Activated CD4-positive, alpha-beta T cell treated with anti-CD3 and anti-CD28 coated beads, Interleukin-2, amount 10 ng/mL, durations not matched to agents 24 days and 14 days (primary cell): ENCODE measurements at regions not wholly inside any gene's neighbourhood (a gene's known extent, or its start where the extent isn't known, plus 50 kb on each side); places are given as distances from the start of the nearest gene placed in this dataset.
"Not testable (repeated sequence)": the region's sequence is repeated elsewhere in the genome, so short reads cannot be mapped to it uniquely, and the experiment has no call there.

Source experiments
- DNase-seq: peaks from one replicate; pipeline ENCODE4 v3.0.0; 2022
- H3K27ac Mint-ChIP-seq: one replicate; pipeline ENCODE4 v1.8.0; 2022; ENCODE audit warnings: mild to moderate bottlenecking, mixed read lengths
- H3K27me3 Mint-ChIP-seq: one replicate; pipeline ENCODE4 v1.8.0; 2022; ENCODE audit warnings: mixed read lengths
- H3K36me3 Mint-ChIP-seq: one replicate; pipeline ENCODE4 v1.8.0; 2022; ENCODE audit warnings: low read depth, mild to moderate bottlenecking, mixed read lengths
- H3K4me1 Mint-ChIP-seq: one replicate; pipeline ENCODE4 v1.8.0; 2021; ENCODE audit warnings: mixed read lengths
- H3K4me3 Mint-ChIP-seq: one replicate; pipeline ENCODE4 v1.8.0; 2022; ENCODE audit warnings: mild to moderate bottlenecking, moderate library complexity, mixed read lengths
- H3K9me3 Mint-ChIP-seq: one replicate; pipeline ENCODE4 v1.8.0; 2021; ENCODE audit warnings: mixed read lengths
- intact Hi-C: fragments of 100-400 bp; cut with micrococcal nuclease; formaldehyde crosslinking; loops from one replicate; pipeline ENCODE4 v1.15.1; 2023

DNA sequence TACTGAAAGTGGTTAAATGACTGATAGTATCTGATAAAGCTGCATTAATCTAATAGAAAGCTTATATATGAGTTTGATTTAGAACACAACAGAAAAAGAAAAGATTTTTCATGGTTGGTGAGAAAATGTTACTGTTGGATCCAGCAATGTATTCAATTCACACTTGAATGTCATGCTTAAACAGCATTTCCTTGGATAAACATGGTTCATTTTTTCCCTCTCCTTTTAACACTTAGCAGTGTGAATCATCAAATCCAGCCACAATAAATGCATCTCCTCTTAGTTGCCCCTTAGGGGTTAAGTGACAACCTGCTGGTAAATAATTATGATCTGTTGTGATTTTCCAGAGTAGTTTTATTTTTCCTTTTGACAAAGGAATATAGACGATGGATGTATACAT is 74.9 kb upstream of the GRIP1 start:
- Mint-ChIP-seq H3K27me3 (peaks cover 22% of the 10 kb centered on the region), H3K9me3 (no peaks in the 10 kb centered on the region), H3K4me1 (no peaks in the 10 kb centered on the region), H3K27ac (no peak overlapping the region), H3K36me3 (no peaks in the 10 kb centered on the region), H3K4me3 (no peak overlapping the region)
- no peak for DNase-seq
- intact Hi-C loops = no loop called here

DNA sequence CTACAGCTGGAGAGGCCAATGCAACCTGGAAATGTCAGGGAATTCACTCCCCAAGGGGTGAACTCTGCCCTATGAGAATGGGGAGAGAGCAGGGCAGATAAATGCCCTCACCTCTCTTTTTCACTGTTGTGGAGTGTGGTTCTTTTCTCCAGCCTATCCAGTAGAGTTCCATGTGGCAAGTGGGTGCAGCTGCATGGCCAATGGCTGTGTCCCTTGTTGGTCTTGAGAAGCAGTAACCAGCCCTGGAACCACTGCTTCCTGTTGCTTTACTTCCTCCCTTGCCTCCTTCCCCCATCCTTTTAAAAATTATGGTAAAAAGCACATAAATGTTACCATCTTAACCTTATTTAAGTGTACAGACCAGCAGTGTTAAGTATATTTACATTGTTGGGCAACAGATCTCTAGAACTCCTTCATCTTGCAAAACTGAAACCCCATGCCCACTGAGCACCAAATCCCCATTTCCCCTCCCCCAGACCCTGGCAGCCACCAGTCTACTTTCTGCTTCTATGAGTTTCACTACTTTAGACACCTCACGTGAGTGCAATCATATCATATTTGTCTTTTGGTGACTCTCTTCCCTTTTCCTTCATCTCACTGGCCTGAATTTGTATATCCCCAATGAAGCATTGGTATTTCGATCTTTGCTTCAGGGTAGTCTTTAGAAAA is 77.0 kb upstream of the GRIP1 start:
- Mint-ChIP-seq H3K27me3 (peaks cover 19% of the 10 kb centered on the region), H3K4me3 (no peak overlapping the region), H3K27ac (no peak overlapping the region), H3K4me1 (no peaks in the 10 kb centered on the region), H3K36me3 (no peaks in the 10 kb centered on the region), H3K9me3 (no peaks in the 10 kb centered on the region)
- DNase-seq = no peak
- intact Hi-C loops = no loop called here

GRCh38 chr12:66756631-66757030 is 77.8 kb upstream of the GRIP1 start:
- no peak overlapping the region for H3K4me3 Mint-ChIP-seq
- intact Hi-C loops = no loop called here
- H3K4me1 Mint-ChIP-seq = no peaks in the 10 kb centered on the region
- H3K27me3 Mint-ChIP-seq = peaks cover 19% of the 10 kb centered on the region
- DNase-seq = no peak
- H3K9me3 Mint-ChIP-seq = no peaks in the 10 kb centered on the region
- H3K36me3 Mint-ChIP-seq = no peaks in the 10 kb centered on the region
- H3K27ac Mint-ChIP-seq = no peak overlapping the region

- intact Hi-C loops, H3K9me3 Mint-ChIP-seq, H3K27ac Mint-ChIP-seq, H3K36me3 Mint-ChIP-seq, DNase-seq, H3K4me1 Mint-ChIP-seq, H3K4me3 Mint-ChIP-seq: not testable (repeated sequence)
- peaks cover 11% of the 10 kb centered on the region for H3K27me3 Mint-ChIP-seq
Observed at GRCh38 chr12:66760122-66760521, 81.2 kb upstream of the GRIP1 start.

- no peak for DNase-seq
- H3K27me3 Mint-ChIP-seq = peaks cover 12% of the 10 kb centered on the region
- no peaks in the 10 kb centered on the region for H3K9me3 Mint-ChIP-seq
- no peaks in the 10 kb centered on the region for H3K36me3 Mint-ChIP-seq
- intact Hi-C loops = no loop called here
- H3K4me1 Mint-ChIP-seq = peaks cover 9% of the 10 kb centered on the region
- H3K4me3 Mint-ChIP-seq = no peak overlapping the region
- H3K27ac Mint-ChIP-seq = no peak overlapping the region
Observed at GRCh38 chr12:66763467-66763866, 84.6 kb upstream of the GRIP1 start.

DNA sequence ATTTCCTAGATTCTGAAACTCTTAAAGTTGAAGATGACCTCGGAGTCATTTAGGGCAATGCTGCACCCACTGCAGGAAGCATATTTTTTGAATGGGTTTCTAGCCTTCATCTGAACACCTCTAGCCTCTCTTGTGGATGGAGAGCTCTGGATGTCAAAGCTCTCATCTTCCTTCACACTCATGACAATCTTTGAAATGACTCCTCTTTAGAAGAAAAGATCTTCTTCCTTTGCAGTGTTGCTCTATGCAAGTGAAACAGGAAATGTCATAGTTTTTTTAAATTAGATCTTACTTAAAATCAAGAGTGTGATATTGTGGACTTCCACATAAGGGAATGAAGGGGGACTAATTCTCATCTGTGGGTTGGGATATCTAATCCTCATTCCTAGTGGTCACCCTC is 86.3 kb upstream of the GRIP1 start:
- no peaks in the 10 kb centered on the region for H3K36me3 Mint-ChIP-seq
- H3K9me3 Mint-ChIP-seq = no peaks in the 10 kb centered on the region
- no peak overlapping the region for H3K4me3 Mint-ChIP-seq
- no peak overlapping the region for H3K27ac Mint-ChIP-seq
- intact Hi-C loops = no loop called here
- peaks cover 9% of the 10 kb centered on the region for H3K4me1 Mint-ChIP-seq
- no peak for DNase-seq
- H3K27me3 Mint-ChIP-seq = peaks cover 12% of the 10 kb centered on the region

DNA sequence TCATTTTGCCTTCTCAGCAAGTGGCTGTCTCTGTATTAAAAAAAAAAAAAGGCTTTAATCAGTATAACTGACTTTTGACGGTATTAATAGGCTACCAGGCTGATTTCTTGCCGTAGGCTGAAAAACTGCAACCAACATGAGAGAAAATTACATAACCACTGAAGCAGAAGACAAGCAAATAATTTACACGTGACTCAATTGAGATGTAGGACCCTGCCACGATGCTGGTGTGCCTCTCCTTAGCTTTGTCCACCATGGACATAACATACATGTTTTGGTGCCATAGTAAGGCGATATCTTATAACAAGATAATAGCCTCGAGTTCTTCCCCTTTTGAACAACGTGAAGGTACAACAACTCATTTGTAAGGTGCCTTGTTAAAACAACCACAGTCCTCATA is 88.7 kb upstream of the GRIP1 start:
- peaks cover 15% of the 10 kb centered on the region for H3K27me3 Mint-ChIP-seq
- H3K36me3 Mint-ChIP-seq = no peaks in the 10 kb centered on the region
- no peak overlapping the region for H3K27ac Mint-ChIP-seq
- H3K4me3 Mint-ChIP-seq = no peak overlapping the region
- DNase-seq = no peak
- intact Hi-C loops = no loop called here
- H3K4me1 Mint-ChIP-seq = peaks cover 9% of the 10 kb centered on the region
- no peaks in the 10 kb centered on the region for H3K9me3 Mint-ChIP-seq

GRCh38 chr12:66768293-66768692 is 89.4 kb upstream of the GRIP1 start:
- DNase-seq = no peak
- Mint-ChIP-seq H3K4me1 (peaks cover 9% of the 10 kb centered on the region), H3K9me3 (no peaks in the 10 kb centered on the region)

DNA sequence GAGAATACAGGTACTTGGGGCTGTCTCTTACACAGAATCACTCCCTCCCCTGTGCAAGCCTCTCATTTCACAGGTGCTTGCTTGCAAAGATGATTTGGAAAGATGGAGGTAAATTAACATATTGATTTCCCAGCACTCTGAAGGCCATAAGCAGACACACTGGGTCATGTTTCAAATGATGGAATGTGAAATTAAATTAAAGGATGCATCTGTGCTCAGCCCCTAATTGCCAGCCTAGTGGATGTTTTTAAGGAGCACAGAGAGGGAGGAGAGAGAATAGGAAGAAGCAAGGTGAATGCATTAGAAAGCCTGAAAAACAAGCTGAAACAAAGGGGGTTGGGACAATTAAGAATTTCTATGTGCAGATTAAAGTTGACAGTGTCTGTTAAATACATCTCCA is 96.1 kb upstream of the GRIP1 start:
- H3K27me3 Mint-ChIP-seq = peaks cover 40% of the 10 kb centered on the region
- intact Hi-C loops = no loop called here

More at GRCh38 chr12:66768293-66768692, 89.4 kb upstream of the GRIP1 start:
- H3K36me3 Mint-ChIP-seq = no peaks in the 10 kb centered on the region
- H3K4me3 Mint-ChIP-seq = no peak overlapping the region
- no peak overlapping the region for H3K27ac Mint-ChIP-seq
- intact Hi-C loops = no loop called here
- H3K27me3 Mint-ChIP-seq = peaks cover 22% of the 10 kb centered on the region

DNA sequence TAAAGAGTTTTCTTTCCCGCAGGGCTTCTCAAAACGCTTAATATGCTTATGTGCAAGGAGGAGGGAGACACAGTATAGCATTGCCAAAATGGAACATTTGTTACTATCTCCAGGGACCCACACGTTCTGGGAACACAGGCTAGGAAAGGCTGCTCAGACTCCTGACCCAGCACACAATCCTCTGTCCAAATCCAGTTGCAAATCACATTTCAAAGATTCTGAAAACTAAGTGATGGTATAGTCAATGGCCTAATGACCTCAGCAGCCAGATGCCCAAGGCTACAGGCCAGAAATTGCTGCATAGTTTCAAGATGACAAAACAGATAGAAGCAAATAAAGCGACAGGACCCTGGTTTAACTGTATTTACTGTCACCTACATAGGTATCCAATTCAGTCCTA is 97.0 kb upstream of the GRIP1 start:
- no peaks in the 10 kb centered on the region for H3K9me3 Mint-ChIP-seq
- no peak overlapping the region for H3K27ac Mint-ChIP-seq
- H3K4me1 Mint-ChIP-seq = peaks cover 9% of the 10 kb centered on the region
- peaks cover 47% of the 10 kb centered on the region for H3K27me3 Mint-ChIP-seq
- intact Hi-C loops = no loop called here
- H3K4me3 Mint-ChIP-seq = no peak overlapping the region
- no peak for DNase-seq
- no peaks in the 10 kb centered on the region for H3K36me3 Mint-ChIP-seq

More for the DNA sequence above, 96.1 kb upstream of the GRIP1 start:
- DNase-seq = no peak
- H3K4me1 Mint-ChIP-seq = peaks cover 9% of the 10 kb centered on the region
- no peaks in the 10 kb centered on the region for H3K36me3 Mint-ChIP-seq
- H3K9me3 Mint-ChIP-seq = no peaks in the 10 kb centered on the region
- H3K27ac Mint-ChIP-seq = no peak overlapping the region
- no peak overlapping the region for H3K4me3 Mint-ChIP-seq

- Mint-ChIP-seq H3K27me3 (peaks cover 49% of the 10 kb centered on the region), H3K36me3 (no peaks in the 10 kb centered on the region), H3K4me3 (peak overlapping the region; percentile 38), H3K27ac (no peak overlapping the region), H3K9me3 (no peaks in the 10 kb centered on the region), H3K4me1 (peaks cover 9% of the 10 kb centered on the region)
- intact Hi-C loops = no loop called here
- peak; percentile 88 for DNase-seq
Observed at GRCh38 chr12:66776974-66777373, 98.1 kb upstream of the GRIP1 start.

DNA sequence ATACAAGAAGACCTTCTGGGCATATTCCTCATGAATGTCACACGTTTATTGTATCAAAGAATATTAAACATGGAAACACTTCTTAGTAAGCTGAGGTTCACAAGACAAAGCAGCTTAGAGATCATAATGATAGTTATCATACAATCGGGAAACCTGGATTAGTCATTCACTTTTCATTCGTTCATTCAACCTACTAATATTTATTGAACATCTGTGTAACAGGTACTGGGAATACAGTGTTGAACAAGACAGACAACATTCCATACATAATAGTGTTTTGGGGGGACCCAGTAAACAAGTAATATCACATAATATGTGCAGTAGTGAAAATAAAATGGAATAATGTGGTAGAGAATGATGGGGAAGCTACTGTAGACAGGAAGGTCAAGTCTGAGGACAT is 100.6 kb upstream of the GRIP1 start:
- Mint-ChIP-seq H3K4me1 (peaks cover 9% of the 10 kb centered on the region), H3K9me3 (no peaks in the 10 kb centered on the region), H3K27me3 (peaks cover 43% of the 10 kb centered on the region), H3K4me3 (no peak overlapping the region), H3K36me3 (no peaks in the 10 kb centered on the region), H3K27ac (no peak overlapping the region)
- no peak for DNase-seq
- intact Hi-C loops = no loop called here

DNA sequence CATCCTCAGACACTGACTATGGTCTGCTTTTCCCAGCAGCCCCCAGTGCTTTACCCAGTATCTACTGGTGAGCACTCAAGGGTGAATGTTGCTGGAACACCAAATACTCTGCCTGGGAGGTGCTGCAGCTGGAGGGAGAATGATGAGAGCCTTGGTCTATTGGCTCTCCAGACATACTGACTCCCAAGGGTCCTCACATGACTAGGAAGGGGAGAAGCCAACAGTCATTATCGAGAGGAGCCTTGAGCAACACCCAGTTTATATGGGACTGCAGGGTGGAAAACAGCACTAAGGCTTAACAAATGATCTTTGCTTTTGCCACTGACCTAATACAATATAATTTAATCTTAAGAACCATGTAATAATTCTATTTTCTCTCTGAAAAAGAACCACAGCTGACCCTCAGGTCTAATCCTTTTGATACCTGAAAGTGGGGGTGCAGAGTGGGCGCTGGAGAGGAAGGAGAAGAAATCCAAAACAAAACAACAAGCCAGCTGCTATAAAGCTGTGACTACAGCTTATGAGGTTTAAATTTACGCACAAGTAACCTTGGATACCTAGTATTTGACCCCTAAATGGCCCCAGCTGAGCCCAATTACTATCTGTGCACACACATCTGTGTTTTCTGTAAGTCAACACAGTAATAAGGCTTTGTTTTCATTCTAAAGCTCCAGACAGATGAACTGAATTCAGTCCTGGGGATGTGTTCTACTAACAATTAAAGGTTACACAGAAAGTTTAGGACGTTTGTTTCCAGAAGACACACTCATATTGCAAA is 107.8 kb upstream of the GRIP1 start:
- Mint-ChIP-seq H3K27ac (no peak overlapping the region), H3K27me3 (peaks cover 30% of the 10 kb centered on the region)

DNA sequence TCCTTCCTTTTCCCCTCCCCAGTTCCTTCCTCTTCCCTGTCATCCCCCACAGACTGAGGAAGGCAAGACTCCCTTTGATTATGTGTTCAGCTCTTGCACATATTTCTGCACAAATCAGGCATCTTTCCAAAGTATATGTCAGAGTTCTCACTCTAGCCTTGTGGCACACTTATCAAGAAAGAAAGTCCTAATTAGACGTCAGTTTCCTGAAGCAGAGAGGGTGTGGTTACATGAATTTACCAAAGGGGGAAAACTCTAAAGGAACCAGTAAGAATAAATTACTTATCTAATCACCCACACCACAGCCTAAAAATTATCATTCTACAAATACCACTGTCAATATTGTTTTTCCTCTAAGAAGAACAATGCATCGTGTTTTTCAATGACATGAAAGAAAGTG is 120.7 kb upstream of the GRIP1 start:
- intact Hi-C loops = no loop called here
- no peak overlapping the region for H3K4me3 Mint-ChIP-seq
- no peaks in the 10 kb centered on the region for H3K9me3 Mint-ChIP-seq
- H3K27ac Mint-ChIP-seq = no peak overlapping the region
- H3K27me3 Mint-ChIP-seq = peaks cover 23% of the 10 kb centered on the region
- H3K4me1 Mint-ChIP-seq = no peaks in the 10 kb centered on the region
- no peaks in the 10 kb centered on the region for H3K36me3 Mint-ChIP-seq
- no peak for DNase-seq

More for the DNA sequence above, 107.8 kb upstream of the GRIP1 start:
- no peak overlapping the region for H3K4me3 Mint-ChIP-seq
- H3K9me3 Mint-ChIP-seq = no peaks in the 10 kb centered on the region
- H3K36me3 Mint-ChIP-seq = no peaks in the 10 kb centered on the region
- intact Hi-C loops = no loop called here
- DNase-seq = no peak
- no peaks in the 10 kb centered on the region for H3K4me1 Mint-ChIP-seq
